Karpas-422 (cell line): ENCODE measurements at regions not wholly inside any gene's neighbourhood (a gene's known extent, or its start where the extent isn't known, plus 50 kb on each side); places are given as distances from the start of the nearest gene placed in this dataset.

Source experiments
- DNase-seq: peaks from one replicate; pipeline ENCODE4 v3.0.0-alpha.2; 2015
- H2AFZ ChIP-seq: fragments of 200-600 bp; sonication (generic); 2 replicates; pipeline ENCODE4 v1.6.1; 2014; ENCODE audit warnings: antibody characterized with exemption, low read length, mixed read lengths
- H3K27ac ChIP-seq: fragments of 200-600 bp; sonication (generic); 2 replicates; pipeline ENCODE4 v1.5.1; 2014; ENCODE audit warnings: mild to moderate bottlenecking, low read length, moderate library complexity
- H3K27me3 ChIP-seq: fragments of 200-600 bp; sonication (generic); 2 replicates; pipeline ENCODE4 v1.6.1; 2014; ENCODE audit warnings: low read length, mixed read lengths
- H3K36me3 ChIP-seq: fragments of 200-600 bp; sonication (generic); 2 replicates; pipeline ENCODE4 v1.6.1; 2014; ENCODE audit warnings: low read length, mixed read lengths; ENCODE audit not compliant: insufficient read depth
- H3K4me1 ChIP-seq: fragments of 200-600 bp; sonication (generic); 2 replicates; pipeline ENCODE4 v1.6.1; 2014; ENCODE audit warnings: mild to moderate bottlenecking, low read length, mixed read lengths
- H3K4me2 ChIP-seq: fragments of 200-600 bp; sonication (generic); 2 replicates; pipeline ENCODE4 v1.6.1; 2014; ENCODE audit warnings: low read length, low read depth, mild to moderate bottlenecking; ENCODE audit not compliant: poor library complexity, severe bottlenecking
- H3K4me3 ChIP-seq: fragments of 200-600 bp; sonication (generic); 2 replicates; pipeline ENCODE4 v1.5.1; 2014; ENCODE audit warnings: mild to moderate bottlenecking, antibody characterized with exemption, low read length, mixed read lengths
- H3K79me2 ChIP-seq: fragments of 200-600 bp; sonication (generic); 2 replicates; pipeline ENCODE4 v1.6.1; 2014; ENCODE audit warnings: mild to moderate bottlenecking, low read length, mixed read lengths
- H3K9ac ChIP-seq: fragments of 200-600 bp; sonication (generic); 2 replicates; pipeline ENCODE4 v1.6.0; 2014; ENCODE audit warnings: low read length
- H3K9me2 ChIP-seq: fragments of 200-600 bp; sonication (generic), shearing (Covaris generic); replicated peaks from 2 replicates; pipeline ENCODE4 v1.6.0; 2014; ENCODE audit warnings: mild to moderate bottlenecking, low read length, moderate library complexity; ENCODE audit not compliant: insufficient read depth
- H3K9me3 ChIP-seq: fragments of 300-700, 200-600 bp; sonication (generic); 2 replicates; pipeline ENCODE4 v1.6.1; 2014; ENCODE audit warnings: low read length, mixed read lengths
- H4K20me1 ChIP-seq: fragments of 200-600 bp; sonication (generic); 2 replicates; pipeline ENCODE4 v1.6.1; 2014; ENCODE audit warnings: mild to moderate bottlenecking, antibody characterized with exemption, low read length, low read depth; ENCODE audit not compliant: insufficient read depth

- H4K20me1 ChIP-seq = no peaks in the 10 kb centered on the region
- H3K36me3 ChIP-seq = no peaks in the 10 kb centered on the region
- no peaks in the 10 kb centered on the region for H3K27me3 ChIP-seq
- no peak overlapping the region for H2AFZ ChIP-seq
- no peaks in the 10 kb centered on the region for H3K9me3 ChIP-seq
- no peak overlapping the region for H3K9ac ChIP-seq
- H3K4me3 ChIP-seq = no peak overlapping the region
- H3K79me2 ChIP-seq = no peaks in the 10 kb centered on the region
- H3K27ac ChIP-seq = no peak overlapping the region
- no peak for DNase-seq
- no peaks in the 10 kb centered on the region for H3K9me2 ChIP-seq
- H3K4me1 ChIP-seq = no peaks in the 10 kb centered on the region
- no peak overlapping the region for H3K4me2 ChIP-seq
These were observed 160.1 kb downstream of the ACER2 start for GRCh38 chr9:19568946-19569345.

DNA sequence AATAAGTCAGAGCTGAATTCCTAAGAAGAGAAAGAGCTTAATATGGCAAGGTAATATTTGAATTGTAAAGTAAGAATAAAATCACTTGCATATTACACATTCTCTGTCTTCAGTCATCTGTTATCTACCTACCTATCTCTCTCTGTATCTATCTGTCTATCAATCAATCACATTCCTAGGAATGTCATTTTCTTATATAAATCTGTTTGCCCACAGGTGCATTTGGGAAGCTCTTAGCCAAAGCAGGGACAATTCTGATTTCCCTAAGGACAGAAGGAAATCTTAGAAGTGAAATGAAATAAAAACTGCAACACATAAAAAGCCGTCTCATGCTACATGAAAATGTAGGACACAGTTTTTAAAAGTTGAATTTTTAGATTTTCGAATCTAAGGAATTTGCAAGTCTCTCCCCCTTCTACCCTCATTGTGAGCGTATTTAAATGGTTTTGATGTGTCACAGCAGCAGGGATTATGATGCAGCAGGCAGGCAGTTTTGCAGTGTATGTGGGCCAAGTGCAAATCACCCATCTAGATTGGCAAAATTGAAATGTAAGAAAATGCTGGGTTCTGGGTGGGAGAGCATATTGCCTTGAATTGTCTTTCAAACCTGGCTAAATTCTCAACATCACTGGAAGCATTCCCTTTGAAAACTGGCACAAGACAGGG, 155.7 kb downstream of the ACER2 start:
- no peak overlapping the region for H3K27ac ChIP-seq
- no peaks in the 10 kb centered on the region for H3K9me3 ChIP-seq
- H3K9me2 ChIP-seq = no peaks in the 10 kb centered on the region
- H4K20me1 ChIP-seq = no peaks in the 10 kb centered on the region
- H3K27me3 ChIP-seq = no peaks in the 10 kb centered on the region
- H3K36me3 ChIP-seq = no peaks in the 10 kb centered on the region
- H3K79me2 ChIP-seq = no peaks in the 10 kb centered on the region
- H3K4me3 ChIP-seq = no peak overlapping the region
- H3K9ac ChIP-seq = no peak overlapping the region
- DNase-seq = no peak
- H2AFZ ChIP-seq = no peak overlapping the region
- H3K4me1 ChIP-seq = no peaks in the 10 kb centered on the region
- H3K4me2 ChIP-seq = no peak overlapping the region

DNA sequence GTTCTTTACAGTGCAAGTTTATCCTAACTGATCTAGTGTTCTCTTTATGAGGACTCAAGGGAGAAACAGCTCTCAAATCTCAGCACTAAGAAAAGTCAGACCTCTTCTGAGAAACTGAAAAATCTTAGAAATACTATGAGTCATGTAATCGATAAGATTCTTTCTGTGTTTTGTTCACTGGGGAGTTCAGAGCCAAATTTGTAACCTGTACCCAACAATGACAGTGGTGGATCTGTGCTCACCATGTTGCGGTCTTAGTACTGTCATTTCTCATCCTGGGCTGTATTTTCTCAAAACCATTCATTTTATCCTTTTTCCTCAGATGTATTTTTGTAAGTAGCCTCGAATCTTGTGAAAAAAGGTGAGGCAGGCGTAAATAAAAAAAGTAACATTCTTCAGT, 146.4 kb downstream of the ACER2 start:
- no peaks in the 10 kb centered on the region for H3K79me2 ChIP-seq
- H3K27me3 ChIP-seq = no peaks in the 10 kb centered on the region
- no peaks in the 10 kb centered on the region for H3K4me1 ChIP-seq
- H3K4me3 ChIP-seq = no peak overlapping the region
- H3K36me3 ChIP-seq = no peaks in the 10 kb centered on the region
- DNase-seq = no peak
- H3K27ac ChIP-seq = no peak overlapping the region
- H3K9ac ChIP-seq = no peak overlapping the region
- H3K4me2 ChIP-seq = no peak overlapping the region
- H3K9me2 ChIP-seq = no peaks in the 10 kb centered on the region
- no peaks in the 10 kb centered on the region for H3K9me3 ChIP-seq
- H2AFZ ChIP-seq = no peak overlapping the region
- H4K20me1 ChIP-seq = no peaks in the 10 kb centered on the region

DNA sequence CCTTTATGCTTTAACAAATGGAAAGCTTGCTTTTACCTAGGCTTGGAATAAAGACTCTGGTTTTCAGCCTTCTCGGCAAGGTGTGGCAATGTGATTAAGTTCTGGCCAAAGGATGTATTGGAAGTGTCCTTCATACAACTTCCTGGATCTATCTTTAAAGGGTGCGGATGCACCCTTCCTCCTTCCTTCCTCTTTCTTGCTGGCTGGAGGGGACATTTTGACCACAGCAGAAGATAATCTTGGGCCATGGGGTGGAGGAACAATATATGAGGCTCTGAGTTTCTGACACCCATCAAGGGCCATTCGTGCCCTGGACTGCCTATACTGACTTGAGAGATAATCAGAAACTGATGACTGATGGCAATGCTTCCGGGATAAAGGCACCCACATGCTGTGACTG, 145.7 kb downstream of the ACER2 start:
- H2AFZ ChIP-seq = no peak overlapping the region
- DNase-seq = no peak
- H3K9ac ChIP-seq = no peak overlapping the region
- H3K9me2 ChIP-seq = no peaks in the 10 kb centered on the region
- no peak overlapping the region for H3K4me3 ChIP-seq
- H3K27me3 ChIP-seq = no peaks in the 10 kb centered on the region
- no peaks in the 10 kb centered on the region for H4K20me1 ChIP-seq
- H3K4me2 ChIP-seq = no peak overlapping the region
- H3K27ac ChIP-seq = no peak overlapping the region
- H3K4me1 ChIP-seq = no peaks in the 10 kb centered on the region
- H3K9me3 ChIP-seq = no peaks in the 10 kb centered on the region
- no peaks in the 10 kb centered on the region for H3K79me2 ChIP-seq
- H3K36me3 ChIP-seq = no peaks in the 10 kb centered on the region

- Histone ChIP-seq H3K27ac (no peak overlapping the region), H3K4me2 (no peak overlapping the region), H3K4me3 (no peak overlapping the region), H3K79me2 (no peaks in the 10 kb centered on the region), H3K27me3 (no peaks in the 10 kb centered on the region), H3K4me1 (no peaks in the 10 kb centered on the region), H4K20me1 (no peaks in the 10 kb centered on the region), H2AFZ (no peak overlapping the region), H3K9me3 (no peaks in the 10 kb centered on the region), H3K9ac (no peak overlapping the region), H3K9me2 (no peaks in the 10 kb centered on the region), H3K36me3 (no peaks in the 10 kb centered on the region)
- no peak for DNase-seq
These were observed 144.6 kb downstream of the ACER2 start for GRCh38 chr9:19553441-19553840.

- Histone ChIP-seq H2AFZ (no peak overlapping the region), H3K4me1 (no peaks in the 10 kb centered on the region), H3K36me3 (no peaks in the 10 kb centered on the region), H3K9ac (no peak overlapping the region), H3K27me3 (no peaks in the 10 kb centered on the region), H4K20me1 (no peaks in the 10 kb centered on the region), H3K4me2 (no peak overlapping the region), H3K27ac (no peak overlapping the region), H3K4me3 (no peak overlapping the region), H3K79me2 (no peaks in the 10 kb centered on the region), H3K9me2 (no peaks in the 10 kb centered on the region), H3K9me3 (no peaks in the 10 kb centered on the region)
- DNase-seq = no peak
These were observed 143.7 kb downstream of the ACER2 start for GRCh38 chr9:19552282-19553105.

- no peaks in the 10 kb centered on the region for H3K27me3 ChIP-seq
- no peaks in the 10 kb centered on the region for H3K9me3 ChIP-seq
- no peaks in the 10 kb centered on the region for H4K20me1 ChIP-seq
- H2AFZ ChIP-seq = no peak overlapping the region
- H3K9me2 ChIP-seq = no peaks in the 10 kb centered on the region
- no peaks in the 10 kb centered on the region for H3K79me2 ChIP-seq
- H3K27ac ChIP-seq = no peak overlapping the region
- H3K4me3 ChIP-seq = no peak overlapping the region
- H3K4me1 ChIP-seq = no peaks in the 10 kb centered on the region
- DNase-seq = no peak
- no peak overlapping the region for H3K9ac ChIP-seq
- H3K36me3 ChIP-seq = no peaks in the 10 kb centered on the region
- no peak overlapping the region for H3K4me2 ChIP-seq
These were observed 142.5 kb downstream of the ACER2 start for GRCh38 chr9:19551124-19551929.

DNA sequence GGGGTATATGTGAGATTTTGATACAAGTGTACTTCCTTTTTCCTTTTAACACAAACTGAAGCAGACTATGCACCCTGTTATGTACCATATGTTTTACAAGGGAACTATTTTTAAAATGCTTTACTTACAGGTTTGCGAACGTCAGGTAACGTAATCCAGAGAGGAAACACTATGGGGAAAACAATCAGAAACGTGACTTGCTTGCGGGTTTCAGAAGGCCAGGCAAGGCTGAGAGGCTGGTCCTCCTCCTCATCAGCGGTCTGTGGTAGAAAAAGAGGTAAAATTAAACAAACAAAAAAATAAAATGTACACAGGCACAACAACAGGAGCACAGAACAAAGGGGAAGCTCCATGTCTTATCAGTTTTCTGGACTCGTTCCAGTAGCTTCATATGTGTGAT, 141.2 kb downstream of the ACER2 start:
- Histone ChIP-seq H3K4me1 (no peaks in the 10 kb centered on the region), H3K9ac (no peak overlapping the region), H4K20me1 (no peaks in the 10 kb centered on the region), H3K4me3 (no peak overlapping the region), H3K79me2 (no peaks in the 10 kb centered on the region), H2AFZ (no peak overlapping the region), H3K27ac (no peak overlapping the region), H3K9me2 (no peaks in the 10 kb centered on the region), H3K36me3 (no peaks in the 10 kb centered on the region), H3K27me3 (no peaks in the 10 kb centered on the region), H3K4me2 (no peak overlapping the region), H3K9me3 (no peaks in the 10 kb centered on the region)
- DNase-seq = no peak
